GM12873 (cell line): ENCODE measurements at regions not wholly inside any gene's neighbourhood (a gene's known extent, or its start where the extent isn't known, plus 50 kb on each side); places are given as distances from the start of the nearest gene placed in this dataset.

Experiments used
- TF ChIP-seq, protein P1 (sequence below): IDR thresholded peaks from 2 replicates; pipeline ENCODE4 v1.5.1; 2012; ENCODE audit warnings: low read depth, mild to moderate bottlenecking, moderate library complexity, low read length, control low read depth; ENCODE audit not compliant: insufficient read depth; ENCODE audit errors: missing control alignments

DNA sequence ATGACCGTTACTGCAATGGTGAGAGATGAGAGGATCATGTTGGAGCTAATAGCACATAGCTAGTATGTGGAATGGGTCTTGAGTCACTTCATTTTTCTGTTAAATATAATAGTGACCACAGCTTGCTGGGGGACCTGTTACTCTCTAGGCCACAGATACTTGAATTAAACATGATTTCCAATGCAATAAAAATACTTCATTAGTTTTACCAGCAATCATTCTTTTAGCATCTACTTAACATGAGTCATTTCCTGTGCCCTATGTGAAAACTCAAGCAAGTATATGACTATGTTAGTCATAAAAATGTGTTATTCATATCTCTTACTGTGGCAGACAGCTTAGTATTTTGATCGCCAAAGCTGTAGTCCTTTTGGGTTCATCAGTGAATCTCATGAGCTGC, 798.8 kb downstream of the SLC16A7 start:
- TF ChIP-seq, protein P1, sequence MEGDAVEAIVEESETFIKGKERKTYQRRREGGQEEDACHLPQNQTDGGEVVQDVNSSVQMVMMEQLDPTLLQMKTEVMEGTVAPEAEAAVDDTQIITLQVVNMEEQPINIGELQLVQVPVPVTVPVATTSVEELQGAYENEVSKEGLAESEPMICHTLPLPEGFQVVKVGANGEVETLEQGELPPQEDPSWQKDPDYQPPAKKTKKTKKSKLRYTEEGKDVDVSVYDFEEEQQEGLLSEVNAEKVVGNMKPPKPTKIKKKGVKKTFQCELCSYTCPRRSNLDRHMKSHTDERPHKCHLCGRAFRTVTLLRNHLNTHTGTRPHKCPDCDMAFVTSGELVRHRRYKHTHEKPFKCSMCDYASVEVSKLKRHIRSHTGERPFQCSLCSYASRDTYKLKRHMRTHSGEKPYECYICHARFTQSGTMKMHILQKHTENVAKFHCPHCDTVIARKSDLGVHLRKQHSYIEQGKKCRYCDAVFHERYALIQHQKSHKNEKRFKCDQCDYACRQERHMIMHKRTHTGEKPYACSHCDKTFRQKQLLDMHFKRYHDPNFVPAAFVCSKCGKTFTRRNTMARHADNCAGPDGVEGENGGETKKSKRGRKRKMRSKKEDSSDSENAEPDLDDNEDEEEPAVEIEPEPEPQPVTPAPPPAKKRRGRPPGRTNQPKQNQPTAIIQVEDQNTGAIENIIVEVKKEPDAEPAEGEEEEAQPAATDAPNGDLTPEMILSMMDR = no peak

DNA sequence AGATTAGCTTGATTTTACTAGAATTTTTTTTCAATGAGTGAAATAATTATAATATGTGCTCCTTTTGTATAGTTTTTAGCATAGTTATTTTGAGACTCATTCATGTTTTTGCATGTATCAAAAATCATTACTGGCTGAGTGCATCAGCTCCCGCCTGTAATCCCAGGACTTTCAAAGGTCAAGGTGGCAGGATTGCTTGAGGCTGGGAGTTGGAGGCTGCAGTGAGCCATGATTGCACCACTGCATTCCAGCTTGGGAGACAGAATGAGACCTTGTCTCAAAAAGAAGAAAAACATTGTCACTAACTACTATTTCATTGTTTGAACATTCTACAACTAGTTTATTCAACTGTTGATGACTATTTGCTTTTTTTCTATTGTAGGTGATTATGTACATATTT, 802.7 kb downstream of the SLC16A7 start:
- TF ChIP-seq, protein P1 = no peak

DNA sequence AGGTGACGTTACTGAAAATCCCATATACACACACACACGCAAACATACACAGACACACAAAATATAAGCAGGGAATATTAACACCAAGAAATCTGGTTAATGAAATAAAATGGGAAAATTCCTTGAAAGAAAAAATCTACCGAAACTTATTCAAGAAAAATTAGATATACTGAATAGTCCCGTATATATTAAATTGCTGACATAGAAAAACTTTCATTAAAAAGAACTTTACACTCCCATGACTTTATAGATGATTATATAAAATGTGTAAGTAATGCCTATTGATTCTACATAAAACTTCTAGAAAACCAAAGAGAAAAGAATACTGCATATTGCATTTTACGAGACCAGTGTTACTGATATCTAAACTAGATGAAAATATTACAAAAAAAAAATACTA, 803.2 kb downstream of the SLC16A7 start:
- TF ChIP-seq, protein P1 = no peak

DNA sequence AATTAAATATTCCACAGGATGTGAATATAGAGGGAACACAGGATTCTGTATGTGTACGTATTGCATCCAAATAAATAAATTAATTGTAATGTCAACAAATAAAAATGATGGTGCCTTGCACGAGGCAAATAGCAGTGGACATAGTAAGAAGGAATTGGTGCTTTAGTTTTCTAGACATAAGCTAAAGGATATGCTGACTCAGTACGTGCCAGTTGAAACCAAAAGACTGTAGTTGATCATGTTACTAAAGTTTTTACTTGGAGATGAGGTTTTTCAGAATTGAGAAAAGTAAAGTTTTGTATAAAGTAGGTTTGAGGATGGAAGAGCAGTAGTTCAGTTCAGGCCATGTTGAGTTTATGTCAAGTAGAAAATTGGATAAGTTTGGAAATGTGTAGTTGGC, 807.2 kb downstream of the SLC16A7 start:
- TF ChIP-seq, protein P1 = no peak

DNA sequence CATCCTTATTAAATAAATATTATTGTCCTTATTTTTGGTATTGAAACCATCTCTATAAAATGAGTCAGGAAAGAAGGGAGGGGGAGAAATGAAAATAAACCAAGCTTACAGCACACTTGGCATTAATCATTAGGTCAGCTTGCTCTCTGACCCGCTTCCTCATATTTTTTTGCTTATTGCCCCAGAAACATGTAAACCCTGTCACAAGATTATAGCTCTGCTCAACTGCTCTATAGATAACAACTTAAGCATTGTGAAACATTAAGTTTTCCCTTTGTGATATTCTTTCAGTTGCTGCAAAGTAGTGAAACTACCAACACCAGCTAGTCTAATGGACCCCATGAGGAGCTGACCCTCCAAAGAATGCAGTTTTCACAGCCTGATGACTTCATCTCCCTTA, 819.5 kb downstream of the SLC16A7 start:
- TF ChIP-seq, protein P1 = no peak

DNA sequence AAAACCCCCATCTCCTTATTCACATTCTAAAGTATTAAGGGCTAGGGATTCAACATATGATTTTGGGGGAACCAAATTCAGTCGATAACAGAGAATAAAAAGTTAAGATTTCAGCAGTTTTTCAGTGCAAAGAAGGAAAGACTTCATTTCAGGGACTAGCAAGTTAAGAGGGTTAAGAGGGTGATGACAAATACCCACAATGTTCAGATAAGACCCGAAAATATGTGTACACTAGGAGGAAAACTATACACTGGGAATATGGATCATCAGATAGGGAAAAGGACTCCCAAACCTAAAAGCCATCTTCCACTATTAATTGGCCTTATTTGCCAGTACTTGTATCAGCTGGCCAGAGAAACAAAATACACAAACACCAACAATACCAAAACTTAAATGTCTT, 824.2 kb downstream of the SLC16A7 start:
- TF ChIP-seq, protein P1 = no peak

DNA sequence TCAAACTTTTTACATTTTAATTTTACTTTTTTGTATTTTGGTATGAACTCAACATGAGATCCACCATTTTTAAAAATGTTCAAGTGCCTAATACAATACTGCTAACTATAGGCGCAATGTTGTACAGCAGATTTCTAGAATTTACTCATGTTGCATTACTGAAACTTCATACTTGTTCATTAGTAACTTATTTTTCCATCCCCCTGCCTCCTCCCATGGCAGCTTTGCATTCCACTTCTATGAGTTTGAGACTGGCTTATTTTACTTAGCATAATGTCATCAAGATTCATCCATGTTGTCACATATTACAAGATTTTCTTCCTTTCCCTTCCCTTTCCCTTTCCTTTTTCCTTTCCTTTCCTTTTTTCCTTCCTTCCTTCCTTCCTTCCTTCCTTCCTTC, 825.9 kb downstream of the SLC16A7 start:
- TF ChIP-seq, protein P1 = no peak
